ENCODE measurements at regions not wholly inside any gene's neighbourhood (a gene's known extent, or its start where the extent isn't known, plus 50 kb on each side); places are given as distances from the start of the nearest gene placed in this dataset.

DNA sequence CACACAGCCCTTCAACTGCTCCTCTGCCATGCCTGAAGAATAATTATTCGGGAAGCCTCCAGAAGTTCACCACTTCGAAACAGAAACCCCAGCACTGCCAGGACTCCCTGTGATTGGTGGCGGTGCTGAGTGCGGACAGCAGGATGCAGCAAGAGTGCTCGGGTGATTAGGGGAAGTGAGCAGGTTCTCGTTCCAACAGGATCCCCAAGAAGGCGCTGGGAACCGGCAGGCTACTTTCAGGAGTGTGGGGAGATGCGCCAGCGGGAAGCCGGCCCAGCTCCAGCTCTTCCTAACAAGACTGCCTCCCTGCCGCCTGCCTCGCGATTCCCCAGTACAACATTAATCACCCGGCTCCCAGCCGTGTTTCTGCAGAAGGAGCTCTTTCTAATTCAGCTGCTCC, 630.2 kb downstream of the BRD1 start:
- H3K4me1 ChIP-seq (ENCODE audit: insufficient read depth), result no peaks in the 10 kb centered on the region
- no peaks in the 10 kb centered on the region for H3K36me3 ChIP-seq
- peak in 1 of 5 donors; percentile 19 for DNase-seq
- intact Hi-C loops (cut with DNase I), result no loop called here
- no peak for TF ChIP-seq POLR2A (IDR thresholded peaks at IDR 0.05)
- TF ChIP-seq CTCF (IDR thresholded peaks at IDR 0.05), result no peak
- TF ChIP-seq EP300 (IDR thresholded peaks at IDR 0.05), result no peak
- 1 to 5% (median 3%) methylated on average over 16 of the region's 16 CpGs for WGBS, 3 donors
- H3K4me3 ChIP-seq, result no peak overlapping the region
- H3K27ac ChIP-seq, result no peak overlapping the region
- no peaks in the 10 kb centered on the region for H3K9me3 ChIP-seq
- no peaks in the 10 kb centered on the region for H3K27me3 ChIP-seq

DNA sequence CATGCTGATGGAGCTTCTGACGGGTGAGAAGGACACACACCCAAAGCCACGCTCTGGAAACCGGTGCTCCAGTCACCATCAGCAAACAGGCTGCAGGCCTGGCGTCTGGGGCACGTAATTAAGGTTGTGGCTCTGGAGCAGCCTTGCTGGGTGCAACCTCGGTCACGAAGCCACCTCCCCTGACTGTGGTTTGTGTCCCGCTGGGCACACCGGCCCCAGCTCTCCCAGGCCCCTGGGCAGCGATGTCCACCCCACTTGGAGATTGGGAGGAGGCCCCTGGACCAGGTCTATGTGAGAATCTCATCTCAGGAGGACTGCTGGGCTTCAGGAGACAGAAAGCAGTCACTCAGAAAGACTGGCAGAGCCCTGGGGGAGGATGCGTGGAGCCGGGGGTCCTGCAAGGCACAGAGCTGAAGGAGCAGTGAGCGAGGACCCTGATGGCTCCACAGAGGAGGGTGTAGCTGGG, 631.6 kb downstream of the BRD1 start:
- no peak for DNase-seq
- no peak overlapping the region for H3K27ac ChIP-seq

DNA sequence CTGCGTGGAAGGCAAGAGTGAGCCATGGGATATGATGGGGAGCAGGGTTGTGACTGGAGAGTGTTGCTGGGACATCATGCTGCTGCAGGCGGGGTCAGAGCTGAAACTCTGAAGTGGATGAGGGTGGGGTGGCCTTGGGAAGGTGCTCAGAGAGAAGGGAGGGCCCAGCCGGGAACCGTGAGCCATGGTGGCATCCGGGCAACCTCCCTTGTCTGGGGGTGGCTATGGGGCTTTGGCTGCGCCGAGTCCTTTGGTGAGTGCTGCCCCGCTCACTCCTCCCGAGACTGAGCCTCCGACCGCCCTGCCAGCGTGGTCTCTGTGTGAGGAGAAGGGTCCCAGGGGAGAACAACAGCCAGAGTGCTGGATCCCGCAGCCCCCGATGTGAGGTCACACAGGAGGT, 632.0 kb downstream of the BRD1 start:
- Histone ChIP-seq H3K27me3 (no peaks in the 10 kb centered on the region), H3K4me3 (no peak overlapping the region), H3K27ac (no peak overlapping the region), H3K4me1 (ENCODE audit: insufficient read depth) (no peaks in the 10 kb centered on the region), H3K9me3 (no peaks in the 10 kb centered on the region), H3K36me3 (no peaks in the 10 kb centered on the region)
- no peak for TF ChIP-seq EP300 (IDR thresholded peaks at IDR 0.05)
- no peak for TF ChIP-seq CTCF (IDR thresholded peaks at IDR 0.05)
- no peak for TF ChIP-seq POLR2A (IDR thresholded peaks at IDR 0.05)
- WGBS, 3 donors, result 78 to 87% (median 84%) methylated on average over 14 of the region's 14 CpGs
- no peak for DNase-seq
- intact Hi-C loops (cut with DNase I), result no loop called here

More for the DNA sequence above, 631.6 kb downstream of the BRD1 start:
- H3K27me3 ChIP-seq, result no peaks in the 10 kb centered on the region
- TF ChIP-seq POLR2A (IDR thresholded peaks at IDR 0.05), result no peak
- TF ChIP-seq CTCF (IDR thresholded peaks at IDR 0.05), result no peak
- TF ChIP-seq EP300 (IDR thresholded peaks at IDR 0.05), result no peak
- no peaks in the 10 kb centered on the region for H3K9me3 ChIP-seq
- intact Hi-C loops (cut with DNase I), result no loop called here
- H3K36me3 ChIP-seq, result no peaks in the 10 kb centered on the region
- H3K4me1 ChIP-seq (ENCODE audit: insufficient read depth), result no peaks in the 10 kb centered on the region
- H3K4me3 ChIP-seq, result no peak overlapping the region
- 83 to 91% (median 86%) methylated on average over 13 of the region's 13 CpGs for WGBS, 3 donors

GRCh38 chr22:49193901-49194465, 633.7 kb downstream of the BRD1 start:
- WGBS, 3 donors, result 79 to 90% (median 80%) methylated on average over 13 of the region's 13 CpGs
- no peak for DNase-seq
- no peaks in the 10 kb centered on the region for H3K9me3 ChIP-seq
- H3K27ac ChIP-seq, result no peak overlapping the region
- H3K36me3 ChIP-seq, result no peaks in the 10 kb centered on the region
- H3K27me3 ChIP-seq, result no peaks in the 10 kb centered on the region
- intact Hi-C loops (cut with DNase I), result no loop called here
- no peak for TF ChIP-seq CTCF (IDR thresholded peaks at IDR 0.05)
- TF ChIP-seq POLR2A (IDR thresholded peaks at IDR 0.05), result no peak
- no peak for TF ChIP-seq EP300 (IDR thresholded peaks at IDR 0.05)
- no peaks in the 10 kb centered on the region for H3K4me1 ChIP-seq (ENCODE audit: insufficient read depth)
- no peak overlapping the region for H3K4me3 ChIP-seq
